ENCODE measurements at regions not wholly inside any gene's neighbourhood (a gene's known extent, or its start where the extent isn't known, plus 50 kb on each side); places are given as distances from the start of the nearest gene placed in this dataset.

GRCh38 chr10:78378192-78378591 lies 344.5 kb downstream of the RPS24 start:
- Histone ChIP-seq H3K9me2 (ENCODE audit: insufficient read depth) (no peaks in the 10 kb centered on the region), H3K36me3 (ENCODE audit: low read depth) (no peaks in the 10 kb centered on the region), H3K79me2 (ENCODE audit: low read depth) (no peaks in the 10 kb centered on the region), H2AFZ (no peak overlapping the region), H3F3A (ENCODE audit: insufficient read depth, low read depth) (no peaks in the 10 kb centered on the region), H4K20me1 (ENCODE audit: insufficient read depth) (no peaks in the 10 kb centered on the region), H3K27ac (no peak overlapping the region), H3K9me3 (ENCODE audit: insufficient read depth, low read depth) (no peaks in the 10 kb centered on the region), H3K4me3 (no peak overlapping the region), H3K4me1 (replicated peaks; ENCODE audit: insufficient read depth) (no peaks in the 10 kb centered on the region), H3K27me3 (ENCODE audit: insufficient read depth, low read depth) (peaks cover 19% of the 10 kb centered on the region), H3K4me2 (no peak overlapping the region)
- CTCF ChIA-PET: no interaction called here
- intact Hi-C loops (cut with micrococcal nuclease; ENCODE audit: unreplicated experiment): no loop called here
- POLR2A ChIA-PET (ENCODE audit: unreplicated experiment): no interaction called here
- DNase-seq: no peak
- BruUV-seq (replicated peaks): no TSS peak
- TF ChIP-seq EZH2 (IDR thresholded peaks at IDR 0.05; ENCODE audit: low read depth) (no peak), CTCF (conservative IDR thresholded peaks at IDR 0.05) (no peak)

GRCh38 chr10:78381107-78381506 lies 347.4 kb downstream of the RPS24 start:
- POLR2A ChIA-PET (ENCODE audit: unreplicated experiment): no interaction called here
- Histone ChIP-seq H4K20me1 (ENCODE audit: insufficient read depth) (no peaks in the 10 kb centered on the region), H3K27me3 (ENCODE audit: insufficient read depth, low read depth) (peaks cover 36% of the 10 kb centered on the region), H3K9me3 (ENCODE audit: insufficient read depth, low read depth) (no peaks in the 10 kb centered on the region), H2AFZ (no peak overlapping the region), H3K36me3 (ENCODE audit: low read depth) (no peaks in the 10 kb centered on the region), H3K79me2 (ENCODE audit: low read depth) (no peaks in the 10 kb centered on the region), H3K27ac (no peak overlapping the region), H3K4me1 (replicated peaks; ENCODE audit: insufficient read depth) (no peaks in the 10 kb centered on the region), H3K4me3 (no peak overlapping the region), H3F3A (ENCODE audit: insufficient read depth, low read depth) (no peaks in the 10 kb centered on the region), H3K9me2 (ENCODE audit: insufficient read depth) (no peaks in the 10 kb centered on the region), H3K4me2 (no peak overlapping the region)
- no TSS peak for BruUV-seq (replicated peaks)
- DNase-seq: no peak
- CTCF ChIA-PET: no interaction called here
- peak; percentile 30; the same call in 1 of the 2 replicates for TF ChIP-seq CTCF (conservative IDR thresholded peaks at IDR 0.05)
- no peak for TF ChIP-seq EZH2 (IDR thresholded peaks at IDR 0.05; ENCODE audit: low read depth)
- intact Hi-C loops (cut with micrococcal nuclease; ENCODE audit: unreplicated experiment): no loop called here

- DNase-seq: no peak
- Histone ChIP-seq H2AFZ (no peak overlapping the region), H3K4me3 (no peak overlapping the region), H3K27ac (no peak overlapping the region), H3K27me3 (ENCODE audit: insufficient read depth, low read depth) (peaks cover 46% of the 10 kb centered on the region), H3F3A (ENCODE audit: insufficient read depth, low read depth) (no peaks in the 10 kb centered on the region), H3K9me2 (ENCODE audit: insufficient read depth) (no peaks in the 10 kb centered on the region), H3K4me1 (replicated peaks; ENCODE audit: insufficient read depth) (no peaks in the 10 kb centered on the region), H3K36me3 (ENCODE audit: low read depth) (no peaks in the 10 kb centered on the region), H3K9me3 (ENCODE audit: insufficient read depth, low read depth) (no peaks in the 10 kb centered on the region), H3K4me2 (no peak overlapping the region), H4K20me1 (ENCODE audit: insufficient read depth) (no peaks in the 10 kb centered on the region), H3K79me2 (ENCODE audit: low read depth) (no peaks in the 10 kb centered on the region)
- no peak for TF ChIP-seq CTCF (conservative IDR thresholded peaks at IDR 0.05)
- TF ChIP-seq EZH2 (IDR thresholded peaks at IDR 0.05; ENCODE audit: low read depth): no peak
- no TSS peak for BruUV-seq (replicated peaks)
- CTCF ChIA-PET: no interaction called here
- intact Hi-C loops (cut with micrococcal nuclease; ENCODE audit: unreplicated experiment): loop anchor here (1.0 kb wide), 1 partner anchor 25 kb away; no protein-coding TSS in a partner anchor
- POLR2A ChIA-PET (ENCODE audit: unreplicated experiment): no interaction called here
Measured at GRCh38 chr10:78382047-78382446, 348.4 kb downstream of the RPS24 start.

All from PC-9 (cell line).